ENCODE measurements at regions not wholly inside any gene's neighbourhood (a gene's known extent, or its start where the extent isn't known, plus 50 kb on each side); places are given as distances from the start of the nearest gene placed in this dataset.

DNA sequence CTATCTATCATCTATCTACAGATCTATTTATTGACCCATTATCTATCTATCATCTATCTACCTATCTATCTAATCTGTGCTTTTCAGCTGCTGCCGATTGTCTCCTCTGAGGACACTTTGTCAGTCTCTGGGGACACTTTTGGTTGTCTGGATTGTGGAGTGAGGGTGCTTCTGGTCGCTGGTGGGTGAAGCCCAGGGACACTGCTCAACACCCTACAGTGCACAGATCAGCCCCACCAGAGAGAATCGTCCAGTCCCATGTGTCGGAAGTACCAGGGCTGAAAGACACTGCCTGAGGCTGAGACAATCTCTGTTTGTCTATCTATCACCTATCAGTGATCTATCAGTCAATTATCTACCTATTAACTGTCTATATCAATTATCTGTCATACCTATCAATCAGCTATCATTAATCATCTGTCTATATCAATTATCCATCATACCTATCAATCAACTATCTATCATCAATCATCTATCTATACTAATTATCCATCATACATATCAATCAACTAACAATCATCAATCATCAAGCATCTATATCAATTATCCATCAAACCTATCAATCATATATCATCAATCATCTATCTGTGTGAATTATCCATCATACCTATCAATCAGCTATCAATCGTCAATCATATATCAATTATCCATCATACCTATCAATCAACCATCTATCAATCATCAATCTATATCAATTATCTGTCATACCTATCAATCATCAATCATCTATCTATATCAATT, 70.0 kb upstream of the PPP2R3B start:
- TF ChIP-seq, protein P1, sequence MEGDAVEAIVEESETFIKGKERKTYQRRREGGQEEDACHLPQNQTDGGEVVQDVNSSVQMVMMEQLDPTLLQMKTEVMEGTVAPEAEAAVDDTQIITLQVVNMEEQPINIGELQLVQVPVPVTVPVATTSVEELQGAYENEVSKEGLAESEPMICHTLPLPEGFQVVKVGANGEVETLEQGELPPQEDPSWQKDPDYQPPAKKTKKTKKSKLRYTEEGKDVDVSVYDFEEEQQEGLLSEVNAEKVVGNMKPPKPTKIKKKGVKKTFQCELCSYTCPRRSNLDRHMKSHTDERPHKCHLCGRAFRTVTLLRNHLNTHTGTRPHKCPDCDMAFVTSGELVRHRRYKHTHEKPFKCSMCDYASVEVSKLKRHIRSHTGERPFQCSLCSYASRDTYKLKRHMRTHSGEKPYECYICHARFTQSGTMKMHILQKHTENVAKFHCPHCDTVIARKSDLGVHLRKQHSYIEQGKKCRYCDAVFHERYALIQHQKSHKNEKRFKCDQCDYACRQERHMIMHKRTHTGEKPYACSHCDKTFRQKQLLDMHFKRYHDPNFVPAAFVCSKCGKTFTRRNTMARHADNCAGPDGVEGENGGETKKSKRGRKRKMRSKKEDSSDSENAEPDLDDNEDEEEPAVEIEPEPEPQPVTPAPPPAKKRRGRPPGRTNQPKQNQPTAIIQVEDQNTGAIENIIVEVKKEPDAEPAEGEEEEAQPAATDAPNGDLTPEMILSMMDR (IDR thresholded peaks at IDR 0.05) = no peak
- no peak for TF ChIP-seq POLR2A (IDR thresholded peaks at IDR 0.05)

Measured in Peyer's patch (tissue), 4 donors.